HG02885 (cell line): ENCODE measurements at regions not wholly inside any gene's neighbourhood (a gene's known extent, or its start where the extent isn't known, plus 50 kb on each side); places are given as distances from the start of the nearest gene placed in this dataset.
"Not testable (repeated sequence)": the region's sequence is repeated elsewhere in the genome, so short reads cannot be mapped to it uniquely, and the experiment has no call there.

Experiments used
- ATAC-seq: cut with Tn5 transposase; IDR thresholded peaks from one replicate; pipeline ENCODE4 v1.9.1; 2021; ENCODE audit warnings: mild to moderate bottlenecking; ENCODE audit not compliant: unreplicated experiment, poor library complexity

GRCh38 chr17:62322313-62322712 lies 58.0 kb upstream of the EFCAB3 start:
- ATAC-seq: no peak

DNA sequence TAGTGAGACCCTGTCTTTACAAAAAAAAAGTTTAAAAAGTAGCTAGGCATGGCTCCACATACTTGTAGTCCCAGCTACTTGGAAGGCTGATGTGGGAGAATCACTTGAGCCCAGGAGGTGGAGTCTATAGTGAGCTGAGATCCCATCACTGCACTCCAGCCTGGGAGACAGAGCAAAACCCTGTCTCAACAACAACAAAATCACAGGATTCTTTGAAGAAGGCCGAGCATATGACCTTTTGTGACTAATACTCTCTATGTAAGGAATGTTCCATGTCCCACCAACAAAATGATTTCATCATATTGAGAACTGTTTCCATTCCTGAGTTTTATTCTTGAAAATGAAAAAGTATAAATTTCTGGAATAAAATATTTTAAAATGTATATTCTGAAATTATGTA lies 58.9 kb upstream of the EFCAB3 start:
- ATAC-seq: no peak

DNA sequence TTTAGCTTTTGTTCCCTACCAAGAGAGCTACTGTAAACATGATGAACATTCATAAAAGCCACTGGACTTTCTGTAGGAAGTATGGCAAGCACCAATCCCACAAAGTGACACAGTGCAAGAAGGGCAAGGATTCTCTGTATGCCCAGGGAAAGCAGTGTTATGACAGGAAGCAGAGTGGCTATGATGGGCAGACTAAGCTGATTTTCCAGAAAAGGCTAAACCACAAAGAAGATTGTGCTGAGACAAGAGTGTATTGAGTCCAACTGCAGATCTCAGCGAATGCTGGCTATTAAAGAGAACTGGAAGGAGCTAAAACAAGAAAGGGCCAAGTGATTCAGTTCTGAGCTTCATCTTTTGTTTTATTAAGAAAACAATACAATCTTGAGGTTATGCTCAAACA lies 60.5 kb upstream of the EFCAB3 start:
- no peak for ATAC-seq

DNA sequence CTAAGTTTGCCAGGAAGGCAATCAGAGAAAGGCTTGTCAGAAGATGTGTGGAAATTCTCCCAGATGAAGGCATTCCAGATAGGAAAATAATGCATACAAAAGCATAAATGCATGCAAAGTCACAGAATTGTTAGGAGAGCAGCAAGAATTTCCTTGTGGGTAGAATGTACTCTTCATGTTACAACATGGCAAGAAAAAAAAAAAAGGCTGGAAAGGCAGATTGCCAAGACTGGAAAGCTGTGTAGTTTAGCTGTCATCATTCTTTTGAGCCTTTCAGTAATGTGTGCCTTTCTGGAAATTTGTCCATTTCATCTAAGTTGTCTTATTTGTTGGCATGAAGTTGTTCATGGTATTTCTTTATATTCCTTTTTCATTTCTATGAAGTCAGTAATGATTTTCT lies 71.0 kb upstream of the EFCAB3 start:
- no peak for ATAC-seq

DNA sequence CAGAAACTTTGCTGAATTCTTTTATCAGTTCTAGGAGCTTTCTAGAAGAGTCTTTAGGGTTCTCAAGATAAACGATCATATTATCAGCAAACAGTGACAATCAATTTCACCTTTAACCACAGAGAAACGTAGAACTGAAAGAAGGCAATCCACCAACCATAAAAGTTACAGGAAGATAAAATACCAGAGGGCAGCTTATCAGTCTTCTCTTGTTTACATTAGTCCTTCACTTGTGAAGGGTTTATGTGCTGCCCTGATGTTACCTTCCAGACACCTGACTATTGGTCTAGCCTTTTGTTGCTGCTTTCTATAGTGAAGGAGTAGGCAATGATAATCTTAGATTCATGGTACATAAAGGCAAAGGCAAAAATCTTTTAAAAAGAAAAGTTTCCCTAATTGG lies 73.2 kb upstream of the EFCAB3 start:
- ATAC-seq: no peak

DNA sequence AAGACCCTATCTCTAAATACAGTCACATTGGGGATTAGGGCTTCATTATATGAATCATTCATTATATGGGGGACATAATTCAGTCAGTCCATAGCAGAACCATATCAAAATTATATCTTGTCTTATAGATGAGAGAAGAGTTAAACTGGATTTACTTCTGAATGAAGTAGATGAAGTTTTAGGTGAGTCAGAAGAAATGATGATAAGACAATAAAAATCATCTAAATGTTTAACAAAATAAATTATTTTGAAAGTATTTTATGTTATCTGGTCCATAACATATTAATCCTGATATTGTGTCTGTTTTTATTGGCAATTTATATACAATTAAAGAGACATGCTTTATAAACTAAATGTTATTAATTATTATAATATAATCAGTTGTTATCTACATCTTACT lies 76.9 kb upstream of the EFCAB3 start:
- ATAC-seq: no peak

DNA sequence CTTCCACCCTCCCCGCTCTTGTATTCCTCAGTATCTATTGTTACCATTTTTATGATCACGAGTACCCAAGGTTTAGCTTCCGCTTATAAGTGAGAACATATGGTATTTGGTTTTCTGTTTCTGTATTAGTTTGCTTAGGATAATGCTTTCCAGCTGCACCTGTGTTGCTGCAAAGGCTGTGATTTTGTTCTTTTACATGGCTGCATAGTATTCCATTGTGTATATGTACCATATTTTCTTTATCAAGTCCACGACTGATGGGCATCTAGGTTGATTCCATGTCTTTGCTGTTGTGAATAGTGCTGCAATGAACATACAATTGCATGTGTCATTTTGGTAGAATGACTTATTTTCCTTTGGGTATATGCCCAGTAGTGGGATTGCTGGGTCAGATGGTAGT lies 79.7 kb upstream of the EFCAB3 start:
- ATAC-seq: no peak

- not testable (repeated sequence) for ATAC-seq
Measured at GRCh38 chr17:62275290-62275689, 105.1 kb upstream of the EFCAB3 start.

- ATAC-seq: not testable (repeated sequence)
Measured at GRCh38 chr17:62268361-62268760, 112.0 kb upstream of the EFCAB3 start.

DNA sequence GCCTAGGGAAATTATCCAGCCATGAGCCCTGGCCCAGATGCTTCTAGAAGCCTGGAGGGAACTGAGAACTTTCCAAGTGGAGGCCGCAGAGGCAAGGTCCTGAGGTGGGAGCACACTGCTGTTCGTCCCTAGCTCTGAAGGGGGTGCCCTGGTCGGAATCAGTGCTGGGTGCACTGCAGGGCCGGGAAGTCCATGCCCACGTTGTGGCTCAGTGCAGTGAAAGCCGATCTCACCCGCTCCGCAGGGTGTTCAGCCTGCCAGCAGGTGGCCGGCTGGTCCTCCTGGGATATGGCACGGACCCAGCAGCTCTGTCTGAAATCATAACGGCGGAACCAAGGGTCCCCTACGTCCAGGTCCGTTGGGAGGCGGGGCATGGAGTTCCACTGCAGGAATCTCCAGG lies 115.4 kb upstream of the EFCAB3 start:
- not testable (repeated sequence) for ATAC-seq

DNA sequence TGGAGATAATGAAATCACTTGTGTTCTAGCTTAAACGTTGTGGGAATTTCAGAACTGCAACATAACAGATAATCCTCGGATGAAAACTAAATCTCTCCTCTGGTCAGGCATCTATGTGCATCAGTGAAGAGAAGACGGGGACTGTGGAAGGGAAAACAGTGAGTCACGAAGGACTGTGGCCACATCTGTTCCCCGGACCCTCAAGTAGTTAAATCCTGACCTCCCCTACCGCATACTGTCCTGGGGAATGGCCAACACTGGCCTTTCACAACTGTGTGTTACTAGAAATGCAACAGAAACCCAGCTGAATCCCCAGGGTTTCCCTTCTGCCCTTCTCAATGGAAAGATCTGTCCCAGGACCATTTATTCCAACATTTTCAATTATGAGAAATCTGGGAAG lies 124.6 kb upstream of the EFCAB3 start:
- not testable (repeated sequence) for ATAC-seq

DNA sequence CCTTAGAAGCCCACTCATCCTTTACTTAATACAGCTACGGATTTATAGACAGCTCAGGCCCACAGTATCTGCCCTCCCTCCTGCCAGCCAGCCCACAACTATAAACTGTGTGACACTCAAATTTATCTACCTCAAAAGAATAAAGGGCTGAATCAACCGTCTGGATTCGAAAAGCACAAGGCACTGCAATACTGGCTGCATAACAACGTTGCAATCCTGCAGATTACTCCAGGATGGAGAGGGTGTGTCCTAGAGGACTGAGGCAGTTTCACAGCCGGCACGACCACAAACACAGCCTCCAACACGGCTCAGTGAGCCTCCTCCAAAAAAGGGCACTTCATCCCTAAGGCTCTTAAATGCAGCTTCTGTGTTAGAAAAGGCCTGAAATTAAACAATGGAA lies 138.3 kb upstream of the EFCAB3 start:
- not testable (repeated sequence) for ATAC-seq

DNA sequence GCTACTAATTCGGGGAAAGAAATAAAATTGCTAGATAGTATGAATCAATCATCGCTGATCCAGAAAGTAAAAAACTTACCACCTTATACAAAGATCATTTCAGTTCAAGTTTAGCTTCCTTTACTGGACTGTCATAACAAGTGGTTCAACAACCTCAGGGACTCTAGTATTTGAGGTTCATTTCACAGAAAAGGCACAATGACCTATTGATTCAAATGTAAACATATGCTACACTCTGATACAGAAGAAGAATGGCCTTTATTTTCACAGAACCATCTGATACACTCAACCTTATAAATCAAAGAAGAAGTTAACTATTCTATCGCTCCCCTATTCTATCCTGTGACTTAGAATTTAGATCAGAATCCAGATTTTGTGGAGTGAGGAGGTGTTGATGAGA lies 140.8 kb upstream of the EFCAB3 start:
- not testable (repeated sequence) for ATAC-seq

DNA sequence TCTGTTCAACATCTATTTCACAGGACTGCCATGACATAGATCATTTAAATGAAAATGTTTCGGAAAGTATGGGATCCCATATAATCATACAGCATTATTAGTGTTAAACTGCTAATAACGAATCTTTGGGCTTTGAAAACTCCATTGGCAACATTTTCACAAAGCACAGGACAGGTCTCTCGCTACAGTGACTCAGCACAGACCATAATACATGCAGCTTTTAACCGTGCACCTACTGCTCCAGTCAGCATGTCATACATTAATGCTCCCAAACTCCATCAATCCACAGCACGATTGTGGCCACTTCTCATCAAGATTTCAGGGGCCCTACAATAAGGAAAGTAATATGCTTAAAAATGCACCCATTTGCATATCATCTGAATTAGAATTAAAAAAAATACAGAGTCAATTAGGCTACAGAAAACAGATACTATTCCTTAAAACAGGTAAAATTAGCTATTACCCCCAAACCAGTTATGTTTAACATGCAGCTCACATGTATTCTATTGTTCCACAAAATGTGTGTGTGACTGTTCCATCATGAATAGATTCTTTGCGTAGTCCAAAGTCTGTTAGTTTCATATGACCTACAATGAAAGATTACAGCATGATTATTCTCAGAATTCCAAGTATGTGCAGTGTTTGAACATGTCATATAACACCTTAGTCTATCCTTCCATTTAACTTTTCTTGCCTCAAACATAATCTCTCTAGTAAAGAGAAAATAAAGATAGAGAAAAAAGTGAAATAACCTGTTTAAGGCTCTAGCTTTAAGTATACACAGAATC lies 141.6 kb upstream of the EFCAB3 start:
- ATAC-seq: not testable (repeated sequence)

- not testable (repeated sequence) for ATAC-seq
Measured at GRCh38 chr17:62233822-62234481, 146.4 kb upstream of the EFCAB3 start.

- ATAC-seq: not testable (repeated sequence)
Measured at GRCh38 chr17:62231293-62231692, 149.1 kb upstream of the EFCAB3 start.

DNA sequence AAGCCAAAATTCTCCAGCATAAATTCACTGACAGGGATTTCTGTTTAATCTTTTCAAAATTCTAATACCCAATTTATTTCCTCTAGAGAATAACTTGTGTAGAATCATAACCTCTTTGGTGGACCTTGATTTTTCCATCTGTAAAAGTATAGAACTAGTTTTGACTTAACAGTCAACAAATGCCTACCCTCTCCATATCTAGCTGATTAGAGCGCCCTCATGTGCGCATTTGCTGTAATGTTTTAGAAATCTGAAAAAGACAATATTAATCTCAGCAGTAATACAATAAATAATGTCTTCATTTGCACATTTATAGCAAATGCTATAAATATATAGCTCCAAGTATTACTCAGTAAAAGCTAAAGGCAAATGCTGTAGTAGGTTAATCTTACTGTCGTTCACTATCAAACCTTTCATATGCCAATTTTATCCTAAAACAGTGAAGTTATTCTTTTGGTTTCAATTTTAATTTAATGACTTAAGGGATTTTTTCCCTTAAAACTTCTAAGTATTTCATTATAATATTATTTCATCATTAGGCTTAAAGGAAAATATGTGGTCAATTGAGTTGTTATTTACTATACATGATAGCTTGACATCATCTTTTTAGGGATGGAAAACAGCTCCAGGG lies 153.6 kb upstream of the EFCAB3 start:
- not testable (repeated sequence) for ATAC-seq

DNA sequence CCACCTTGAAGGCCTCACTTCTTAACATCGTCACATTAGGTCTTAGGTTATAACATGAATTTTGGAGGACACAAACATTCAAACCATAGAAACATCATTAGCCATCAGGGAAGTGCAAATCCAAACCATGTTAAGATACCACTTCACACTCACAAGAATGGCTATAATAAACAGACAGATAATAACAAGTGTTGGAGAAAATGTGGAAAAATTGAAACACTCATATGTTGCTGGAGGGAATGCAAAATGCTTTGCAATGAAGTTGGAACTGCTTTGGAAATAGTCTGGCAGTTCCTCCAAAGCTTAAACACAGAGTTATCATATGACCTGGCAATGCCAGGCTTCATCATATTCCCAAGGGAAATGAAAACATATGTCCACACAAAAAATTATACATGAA lies 156.8 kb upstream of the EFCAB3 start:
- not testable (repeated sequence) for ATAC-seq

DNA sequence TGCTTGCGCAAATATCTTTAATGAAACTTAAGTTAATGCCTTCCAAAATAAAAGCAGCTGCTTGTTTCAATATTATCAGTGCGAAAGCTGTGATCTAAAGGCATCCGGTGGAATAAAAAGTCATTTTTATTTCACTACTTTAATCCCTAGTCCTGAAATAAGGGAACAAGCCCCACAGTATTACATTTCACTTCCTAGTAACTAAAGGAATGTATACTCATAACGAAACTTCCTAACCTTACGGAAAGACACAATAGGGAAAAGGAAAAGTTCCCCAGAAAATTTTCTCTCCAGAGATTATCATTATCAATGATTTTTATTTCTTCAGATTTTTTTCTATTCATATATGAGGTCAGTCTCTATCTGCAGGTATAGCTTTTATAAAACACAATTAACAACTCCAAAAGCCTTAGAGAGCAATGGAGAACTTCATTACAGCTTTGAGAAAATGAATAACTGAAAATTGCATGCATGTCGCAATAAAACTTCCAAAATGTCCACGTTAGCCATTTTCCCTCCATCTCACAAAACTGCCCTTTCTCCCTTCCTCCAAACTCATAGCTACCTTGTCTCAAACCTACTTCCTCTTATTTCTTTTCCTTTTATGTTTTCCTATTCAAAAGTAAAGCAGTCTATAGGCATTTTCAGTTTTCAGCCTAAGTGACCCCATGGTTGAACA lies 154.3 kb upstream of the MED13 start:
- no peak for ATAC-seq

DNA sequence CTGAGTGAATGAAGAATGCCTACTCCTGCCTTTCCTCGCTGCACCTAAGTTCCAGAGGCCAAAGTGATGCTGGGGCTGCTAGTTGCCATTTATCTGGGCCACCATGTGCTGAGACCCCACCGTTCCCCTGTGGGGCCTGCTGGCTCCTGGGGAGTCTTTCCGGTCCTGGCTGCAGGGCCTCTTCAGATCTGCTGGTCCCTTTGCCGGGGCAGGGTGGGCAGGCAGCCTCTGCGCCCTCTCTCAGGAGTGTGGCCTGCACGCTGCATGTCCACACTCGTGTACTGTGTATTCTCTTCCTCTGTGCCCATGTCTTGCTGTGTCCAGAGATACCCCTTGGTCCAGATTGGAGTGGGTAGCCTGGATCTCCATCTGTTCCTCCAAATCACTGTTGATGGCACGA lies 151.8 kb upstream of the MED13 start:
- ATAC-seq: no peak

GRCh38 chr17:62215891-62216290 lies 150.8 kb upstream of the MED13 start:
- ATAC-seq: not testable (repeated sequence)
